Activated CD4-positive, alpha-beta T cell treated with anti-CD3 and anti-CD28 coated beads, Interleukin-2, amount 10 ng/mL, durations not matched to agents 7 days and 5 days (primary cell): ENCODE measurements at regions not wholly inside any gene's neighbourhood (a gene's known extent, or its start where the extent isn't known, plus 50 kb on each side); places are given as distances from the start of the nearest gene placed in this dataset.

Source experiments
- CTCF ChIA-PET: fragments of 350-600 bp; sonication (Branson Sonifier 250); formaldehyde crosslinking; loops from one replicate; lab custom pipeline; 2021; ENCODE audit warnings: antibody characterized with exemption; lab: Charles Lee
- POLR2A ChIA-PET: fragments of 350-600 bp; sonication (Branson Sonifier 250); formaldehyde crosslinking; loops from one replicate; lab custom pipeline; 2021; ENCODE audit warnings: antibody characterized with exemption; lab: Charles Lee
- DNase-seq: peaks from one replicate; pipeline ENCODE4 v3.0.0-alpha.2; 2020
- H3K27ac Mint-ChIP-seq: one replicate; pipeline ENCODE4 v1.8.0; 2021; ENCODE audit warnings: mild to moderate bottlenecking, moderate library complexity, mixed read lengths
- H3K27me3 Mint-ChIP-seq: one replicate; pipeline ENCODE4 v1.8.0; 2021; ENCODE audit warnings: mixed read lengths
- H3K36me3 Mint-ChIP-seq: one replicate; pipeline ENCODE4 v1.8.0; 2021; ENCODE audit warnings: low read depth, mixed read lengths
- H3K4me1 Mint-ChIP-seq: one replicate; pipeline ENCODE4 v1.8.0; 2021; ENCODE audit warnings: mixed read lengths
- H3K4me3 Mint-ChIP-seq: one replicate; pipeline ENCODE4 v1.8.0; 2021; ENCODE audit warnings: mild to moderate bottlenecking, moderate library complexity, mixed read lengths
- H3K9me3 Mint-ChIP-seq: one replicate; pipeline ENCODE4 v1.8.0; 2021; ENCODE audit warnings: mixed read lengths

- H3K27me3 Mint-ChIP-seq: no peaks in the 10 kb centered on the region
- POLR2A ChIA-PET: no interaction called here
- CTCF ChIA-PET: no interaction called here
- H3K27ac Mint-ChIP-seq: no peak overlapping the region
- H3K9me3 Mint-ChIP-seq: no peaks in the 10 kb centered on the region
- H3K4me3 Mint-ChIP-seq: no peak overlapping the region
- H3K4me1 Mint-ChIP-seq: no peaks in the 10 kb centered on the region
- DNase-seq: no peak
- no peaks in the 10 kb centered on the region for H3K36me3 Mint-ChIP-seq
These were observed 136.8 kb upstream of the THRB start for GRCh38 chr3:24631481-24631880.

DNA sequence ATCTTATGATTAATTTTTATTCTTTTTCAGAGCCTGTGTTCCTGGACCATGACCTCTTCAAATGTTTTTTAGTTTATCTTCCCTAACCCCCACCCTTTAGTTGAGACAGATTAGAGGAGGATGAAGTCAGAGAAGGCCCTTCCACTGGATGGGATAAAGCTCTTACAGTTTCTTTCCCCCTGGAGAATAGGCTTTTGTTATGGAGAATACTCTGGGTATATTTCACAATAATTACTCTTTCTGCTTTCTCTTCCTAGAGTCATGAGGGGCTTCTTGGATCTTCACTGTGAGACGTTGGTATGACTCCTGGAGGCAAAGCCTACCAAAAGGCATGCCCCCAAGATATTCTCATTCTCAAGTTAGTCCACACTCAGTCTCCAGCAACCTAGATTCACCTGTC lies 144.4 kb upstream of the THRB start:
- no peaks in the 10 kb centered on the region for H3K27me3 Mint-ChIP-seq
- H3K36me3 Mint-ChIP-seq: no peaks in the 10 kb centered on the region
- H3K27ac Mint-ChIP-seq: no peak overlapping the region
- DNase-seq: no peak
- no peak overlapping the region for H3K4me3 Mint-ChIP-seq
- ChIA-PET CTCF (no interaction called here), POLR2A (no interaction called here)
- no peaks in the 10 kb centered on the region for H3K9me3 Mint-ChIP-seq
- H3K4me1 Mint-ChIP-seq: no peaks in the 10 kb centered on the region

- ChIA-PET POLR2A (no interaction called here), CTCF (no interaction called here)
- Mint-ChIP-seq H3K36me3 (no peaks in the 10 kb centered on the region), H3K4me1 (no peaks in the 10 kb centered on the region), H3K9me3 (no peaks in the 10 kb centered on the region), H3K27me3 (no peaks in the 10 kb centered on the region), H3K4me3 (no peak overlapping the region), H3K27ac (no peak overlapping the region)
- DNase-seq: no peak
These were observed 145.1 kb upstream of the THRB start for GRCh38 chr3:24639481-24640329.

- no peaks in the 10 kb centered on the region for H3K4me1 Mint-ChIP-seq
- no peaks in the 10 kb centered on the region for H3K36me3 Mint-ChIP-seq
- no peak overlapping the region for H3K27ac Mint-ChIP-seq
- no peak for DNase-seq
- POLR2A ChIA-PET: no interaction called here
- no peak overlapping the region for H3K4me3 Mint-ChIP-seq
- H3K27me3 Mint-ChIP-seq: no peaks in the 10 kb centered on the region
- no peaks in the 10 kb centered on the region for H3K9me3 Mint-ChIP-seq
- CTCF ChIA-PET: no interaction called here
These were observed 145.8 kb upstream of the THRB start for GRCh38 chr3:24640330-24640877.

GRCh38 chr3:24641628-24642027 lies 147.0 kb upstream of the THRB start:
- Mint-ChIP-seq H3K27ac (no peak overlapping the region), H3K4me3 (no peak overlapping the region), H3K27me3 (no peaks in the 10 kb centered on the region), H3K9me3 (no peaks in the 10 kb centered on the region), H3K36me3 (no peaks in the 10 kb centered on the region), H3K4me1 (no peaks in the 10 kb centered on the region)
- DNase-seq: no peak
- POLR2A ChIA-PET: no interaction called here
- CTCF ChIA-PET: no interaction called here

- H3K36me3 Mint-ChIP-seq: no peaks in the 10 kb centered on the region
- no peak overlapping the region for H3K4me3 Mint-ChIP-seq
- no peaks in the 10 kb centered on the region for H3K9me3 Mint-ChIP-seq
- no peaks in the 10 kb centered on the region for H3K4me1 Mint-ChIP-seq
- DNase-seq: no peak
- CTCF ChIA-PET: no interaction called here
- no peak overlapping the region for H3K27ac Mint-ChIP-seq
- POLR2A ChIA-PET: no interaction called here
- H3K27me3 Mint-ChIP-seq: no peaks in the 10 kb centered on the region
These were observed 150.4 kb upstream of the THRB start for GRCh38 chr3:24645047-24645446.

- CTCF ChIA-PET: no interaction called here
- POLR2A ChIA-PET: no interaction called here
- Mint-ChIP-seq H3K4me3 (no peak overlapping the region), H3K27ac (no peak overlapping the region), H3K27me3 (no peaks in the 10 kb centered on the region), H3K36me3 (no peaks in the 10 kb centered on the region), H3K4me1 (no peaks in the 10 kb centered on the region), H3K9me3 (no peaks in the 10 kb centered on the region)
- no peak for DNase-seq
These were observed 152.1 kb upstream of the THRB start for GRCh38 chr3:24646790-24647189.

GRCh38 chr3:24648063-24648462 lies 153.4 kb upstream of the THRB start:
- ChIA-PET CTCF (no interaction called here), POLR2A (no interaction called here)
- Mint-ChIP-seq H3K4me3 (no peak overlapping the region), H3K4me1 (no peaks in the 10 kb centered on the region), H3K27me3 (no peaks in the 10 kb centered on the region), H3K9me3 (no peaks in the 10 kb centered on the region), H3K36me3 (no peaks in the 10 kb centered on the region), H3K27ac (no peak overlapping the region)
- no peak for DNase-seq

DNA sequence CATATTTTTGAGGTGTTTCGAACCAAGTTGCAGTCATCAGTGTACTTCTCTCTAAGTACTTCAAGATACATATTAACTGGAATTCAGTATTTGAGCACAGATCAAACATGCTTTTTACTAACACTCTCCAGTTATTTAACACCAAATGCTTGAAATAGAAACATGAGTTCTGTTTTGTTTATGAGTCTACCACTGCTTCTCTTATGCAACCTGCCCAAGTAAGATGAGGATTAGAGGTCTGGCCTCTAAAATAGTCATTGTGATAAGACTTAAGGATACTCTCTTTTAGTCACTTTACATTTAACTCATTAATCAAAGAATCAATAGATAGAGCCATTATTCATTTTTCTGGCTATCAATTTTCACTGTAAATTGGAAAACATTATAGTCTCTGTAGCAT lies 156.2 kb upstream of the THRB start:
- no peak for DNase-seq
- ChIA-PET POLR2A (no interaction called here), CTCF (no interaction called here)
- H3K27ac Mint-ChIP-seq: no peak overlapping the region
- H3K4me3 Mint-ChIP-seq: no peak overlapping the region
- H3K4me1 Mint-ChIP-seq: no peaks in the 10 kb centered on the region
- no peaks in the 10 kb centered on the region for H3K27me3 Mint-ChIP-seq
- no peaks in the 10 kb centered on the region for H3K9me3 Mint-ChIP-seq
- H3K36me3 Mint-ChIP-seq: no peaks in the 10 kb centered on the region

- no peak overlapping the region for H3K27ac Mint-ChIP-seq
These were observed 163.3 kb upstream of the THRB start for GRCh38 chr3:24657870-24658510.

DNA sequence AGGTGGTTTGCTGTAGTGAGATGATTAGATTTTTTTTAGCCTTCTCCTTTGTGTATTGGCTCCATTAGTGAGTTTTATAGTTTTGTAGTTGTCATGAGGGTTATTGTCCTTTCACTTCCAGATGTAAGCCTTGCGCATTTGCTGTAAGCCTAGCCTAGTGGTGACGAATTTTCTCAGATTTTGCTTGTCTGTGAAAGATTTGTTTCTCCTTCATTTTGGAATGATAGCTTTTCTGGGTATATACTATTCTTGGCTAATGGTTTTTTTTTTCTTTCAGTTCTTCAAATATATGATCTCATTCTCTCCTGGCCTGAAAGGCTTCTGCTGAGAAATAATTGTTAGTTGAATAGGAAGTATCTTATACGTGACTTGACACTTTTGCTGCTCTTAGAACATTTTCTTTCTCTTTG lies 166.5 kb upstream of the THRB start:
- peaks cover 2% of the 10 kb centered on the region for H3K27me3 Mint-ChIP-seq
- H3K4me1 Mint-ChIP-seq: no peaks in the 10 kb centered on the region
- H3K36me3 Mint-ChIP-seq: no peaks in the 10 kb centered on the region
- no peaks in the 10 kb centered on the region for H3K9me3 Mint-ChIP-seq
- H3K27ac Mint-ChIP-seq: no peak overlapping the region
- CTCF ChIA-PET: no interaction called here
- no peak overlapping the region for H3K4me3 Mint-ChIP-seq
- DNase-seq: no peak
- POLR2A ChIA-PET: no interaction called here

More at GRCh38 chr3:24657870-24658510, 163.3 kb upstream of the THRB start:
- no peak for DNase-seq
- Mint-ChIP-seq H3K27me3 (peaks cover 2% of the 10 kb centered on the region), H3K4me1 (no peaks in the 10 kb centered on the region), H3K4me3 (no peak overlapping the region), H3K36me3 (no peaks in the 10 kb centered on the region), H3K9me3 (no peaks in the 10 kb centered on the region)
- CTCF ChIA-PET: no interaction called here
- POLR2A ChIA-PET: no interaction called here

DNA sequence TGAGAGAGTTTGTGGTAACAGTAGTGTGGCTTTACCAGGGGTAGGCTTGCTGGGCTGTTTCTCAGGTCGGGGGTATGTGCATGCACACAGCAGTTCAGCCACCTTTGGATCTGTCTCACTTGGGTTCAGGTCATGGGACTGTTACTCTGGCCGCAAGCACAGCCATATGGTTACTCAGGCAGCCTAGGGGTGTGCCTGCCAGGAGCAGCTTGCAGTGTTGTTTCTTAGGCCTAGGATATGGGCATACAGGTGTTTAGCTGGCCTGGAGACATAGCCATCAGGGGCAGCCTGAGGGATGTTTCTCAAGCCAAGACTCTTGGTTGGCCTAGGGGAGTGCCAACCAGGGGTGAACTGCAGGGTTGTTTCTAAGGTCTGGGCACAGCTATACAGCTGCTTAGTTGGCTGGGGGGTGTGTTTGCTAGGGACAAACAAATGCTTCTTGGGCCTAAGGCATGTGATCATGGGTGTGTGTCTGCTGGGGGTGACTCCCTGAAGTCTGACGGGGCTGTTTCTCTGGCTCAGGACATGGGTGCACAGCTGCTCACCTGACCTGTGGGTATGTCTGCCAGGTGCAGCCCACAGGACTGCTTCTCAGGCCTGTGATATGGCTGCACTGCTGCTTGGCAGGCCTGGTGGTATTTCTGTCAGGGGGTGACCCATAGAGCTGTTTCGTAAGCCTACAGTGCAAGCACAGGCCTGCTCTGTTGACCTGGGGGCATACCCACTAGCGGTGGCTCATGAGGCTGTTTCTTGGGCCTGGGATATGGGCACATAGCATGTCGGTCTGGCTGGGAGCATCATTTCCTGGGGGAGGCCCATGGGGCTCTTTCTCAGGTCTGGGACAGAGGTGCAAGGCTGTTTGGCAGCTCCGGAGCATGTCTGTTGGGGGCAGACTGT lies 168.0 kb upstream of the THRB start:
- ChIA-PET POLR2A (no interaction called here), CTCF (no interaction called here)
- DNase-seq: no peak
- no peak overlapping the region for H3K4me3 Mint-ChIP-seq
- H3K27me3 Mint-ChIP-seq: peaks cover 2% of the 10 kb centered on the region
- H3K4me1 Mint-ChIP-seq: no peaks in the 10 kb centered on the region
- H3K9me3 Mint-ChIP-seq: no peaks in the 10 kb centered on the region
- no peak overlapping the region for H3K27ac Mint-ChIP-seq
- H3K36me3 Mint-ChIP-seq: no peaks in the 10 kb centered on the region

DNA sequence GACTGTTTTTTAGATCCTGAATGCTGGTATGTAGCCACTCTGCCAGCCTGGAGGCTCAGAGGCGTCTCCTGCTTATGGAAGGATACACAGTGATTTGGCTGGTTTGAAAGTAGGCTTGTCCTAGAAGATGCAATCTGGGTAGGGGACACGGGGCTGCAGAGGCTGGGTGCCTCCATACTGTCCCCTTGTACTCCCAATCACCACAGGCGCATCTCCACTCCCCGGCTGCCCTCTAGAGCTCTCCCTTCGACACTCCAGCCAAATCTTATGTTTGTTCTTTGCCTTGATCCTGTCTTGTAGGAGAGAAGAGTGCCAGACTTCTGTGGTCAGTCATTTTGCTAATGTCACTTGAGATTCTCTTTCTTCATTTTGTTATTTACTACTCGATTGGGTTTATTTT lies 168.8 kb upstream of the THRB start:
- CTCF ChIA-PET: no interaction called here
- peaks cover 2% of the 10 kb centered on the region for H3K27me3 Mint-ChIP-seq
- POLR2A ChIA-PET: no interaction called here
- H3K9me3 Mint-ChIP-seq: no peaks in the 10 kb centered on the region
- no peaks in the 10 kb centered on the region for H3K36me3 Mint-ChIP-seq
- no peaks in the 10 kb centered on the region for H3K4me1 Mint-ChIP-seq
- no peak for DNase-seq
- H3K4me3 Mint-ChIP-seq: no peak overlapping the region
- no peak overlapping the region for H3K27ac Mint-ChIP-seq
